ENCODE measurements at regions not wholly inside any gene's neighbourhood (a gene's known extent, or its start where the extent isn't known, plus 50 kb on each side); places are given as distances from the start of the nearest gene placed in this dataset.

GRCh38 chr5:2626572-2626971, 124.9 kb downstream of the IRX2 start:
- Histone ChIP-seq H3K4me3 (ENCODE audit: control insufficient read depth in 1 of 7, extremely low read depth in 1 of 7, insufficient read depth in 4 of 7, low read depth in 2 of 7, low read length in 6 of 7) (no peak overlapping the region), H3K4me1 (ENCODE audit: control extremely low read depth in 1 of 4, control insufficient read depth in 4 of 4, insufficient read depth in 4 of 4, low read length in 3 of 4) (no peaks in the 10 kb centered on the region), H3K36me3 (ENCODE audit: control insufficient read depth in 4 of 4, insufficient read depth in 4 of 4, low read length in 3 of 4) (no peaks in the 10 kb centered on the region), H3K27me3 (replicated peaks in 2 of 5; ENCODE audit: control insufficient read depth in 4 of 5, insufficient read depth in 5 of 5, low read length in 4 of 5) (no peaks in the 10 kb centered on the region), H3K9me3 (ENCODE audit: control extremely low read depth in 1 of 5, control insufficient read depth in 4 of 5, insufficient read depth in 2 of 5, low read depth in 1 of 5, low read length in 4 of 5) (no peaks in the 10 kb centered on the region), H3K27ac (ENCODE audit: insufficient read depth in 1 of 2, low read depth in 1 of 2, low read length in 2 of 2, poor library complexity in 1 of 2, severe bottlenecking in 2 of 2) (no peak overlapping the region)
- POLR2A ChIA-PET: no interaction called here
- DNase-seq: no peak
- CTCF ChIA-PET: no interaction called here
- WGBS (ENCODE audit: insufficient coverage): no CpG with 5 or more reads among the region's 2 CpGs

- ChIA-PET CTCF (interaction anchor here (1.2 kb wide), 1 partner anchor 11 kb away, joined by 3 read pairs; no protein-coding TSS in a partner anchor), POLR2A (no interaction called here)
- H3K36me3 ChIP-seq (ENCODE audit: control insufficient read depth in 4 of 4, insufficient read depth in 4 of 4, low read length in 3 of 4): no peaks in the 10 kb centered on the region
- H3K27me3 ChIP-seq (replicated peaks in 2 of 5; ENCODE audit: control insufficient read depth in 4 of 5, insufficient read depth in 5 of 5, low read length in 4 of 5): no peaks in the 10 kb centered on the region
- no peak overlapping the region for H3K27ac ChIP-seq (ENCODE audit: insufficient read depth in 1 of 2, low read depth in 1 of 2, low read length in 2 of 2, poor library complexity in 1 of 2, severe bottlenecking in 2 of 2)
- WGBS (ENCODE audit: insufficient coverage): 93% methylated on average over 4 of the region's 5 CpGs
- DNase-seq: no peak
- no peaks in the 10 kb centered on the region for H3K4me1 ChIP-seq (ENCODE audit: control extremely low read depth in 1 of 4, control insufficient read depth in 4 of 4, insufficient read depth in 4 of 4, low read length in 3 of 4)
- no peak overlapping the region for H3K4me3 ChIP-seq (ENCODE audit: control insufficient read depth in 1 of 7, extremely low read depth in 1 of 7, insufficient read depth in 4 of 7, low read depth in 2 of 7, low read length in 6 of 7)
- no peaks in the 10 kb centered on the region for H3K9me3 ChIP-seq (ENCODE audit: control extremely low read depth in 1 of 5, control insufficient read depth in 4 of 5, insufficient read depth in 2 of 5, low read depth in 1 of 5, low read length in 4 of 5)
Measured at GRCh38 chr5:2622866-2623265, 128.6 kb downstream of the IRX2 start.

GRCh38 chr5:2621631-2622030, 129.8 kb downstream of the IRX2 start:
- no peak overlapping the region for H3K27ac ChIP-seq (ENCODE audit: insufficient read depth in 1 of 2, low read depth in 1 of 2, low read length in 2 of 2, poor library complexity in 1 of 2, severe bottlenecking in 2 of 2)
- no peaks in the 10 kb centered on the region for H3K9me3 ChIP-seq (ENCODE audit: control extremely low read depth in 1 of 5, control insufficient read depth in 4 of 5, insufficient read depth in 2 of 5, low read depth in 1 of 5, low read length in 4 of 5)
- H3K4me1 ChIP-seq (ENCODE audit: control extremely low read depth in 1 of 4, control insufficient read depth in 4 of 4, insufficient read depth in 4 of 4, low read length in 3 of 4): no peaks in the 10 kb centered on the region
- no peaks in the 10 kb centered on the region for H3K27me3 ChIP-seq (replicated peaks in 2 of 5; ENCODE audit: control insufficient read depth in 4 of 5, insufficient read depth in 5 of 5, low read length in 4 of 5)
- H3K4me3 ChIP-seq (ENCODE audit: control insufficient read depth in 1 of 7, extremely low read depth in 1 of 7, insufficient read depth in 4 of 7, low read depth in 2 of 7, low read length in 6 of 7): no peak overlapping the region
- POLR2A ChIA-PET: no interaction called here
- no peaks in the 10 kb centered on the region for H3K36me3 ChIP-seq (ENCODE audit: control insufficient read depth in 4 of 4, insufficient read depth in 4 of 4, low read length in 3 of 4)
- 94% methylated on average over 8 of the region's 8 CpGs for WGBS (ENCODE audit: insufficient coverage)
- DNase-seq: no peak
- CTCF ChIA-PET: no interaction called here

- no peak overlapping the region for H3K27ac ChIP-seq (ENCODE audit: insufficient read depth in 1 of 2, low read depth in 1 of 2, low read length in 2 of 2, poor library complexity in 1 of 2, severe bottlenecking in 2 of 2)
- ChIA-PET POLR2A (no interaction called here), CTCF (no interaction called here)
- 78% methylated on average over 6 of the region's 6 CpGs for WGBS (ENCODE audit: insufficient coverage)
- no peak overlapping the region for H3K4me3 ChIP-seq (ENCODE audit: control insufficient read depth in 1 of 7, extremely low read depth in 1 of 7, insufficient read depth in 4 of 7, low read depth in 2 of 7, low read length in 6 of 7)
- H3K9me3 ChIP-seq (ENCODE audit: control extremely low read depth in 1 of 5, control insufficient read depth in 4 of 5, insufficient read depth in 2 of 5, low read depth in 1 of 5, low read length in 4 of 5): peaks cover 0 to 2% (median 0%) of the 10 kb centered on the region in 5 experiments
- no peak for DNase-seq
- no peaks in the 10 kb centered on the region for H3K4me1 ChIP-seq (ENCODE audit: control extremely low read depth in 1 of 4, control insufficient read depth in 4 of 4, insufficient read depth in 4 of 4, low read length in 3 of 4)
- no peaks in the 10 kb centered on the region for H3K27me3 ChIP-seq (replicated peaks in 2 of 5; ENCODE audit: control insufficient read depth in 4 of 5, insufficient read depth in 5 of 5, low read length in 4 of 5)
- H3K36me3 ChIP-seq (ENCODE audit: control insufficient read depth in 4 of 4, insufficient read depth in 4 of 4, low read length in 3 of 4): no peaks in the 10 kb centered on the region
Measured at GRCh38 chr5:2619216-2619615, 132.3 kb downstream of the IRX2 start.

- no peaks in the 10 kb centered on the region for H3K4me1 ChIP-seq (ENCODE audit: control extremely low read depth in 1 of 4, control insufficient read depth in 4 of 4, insufficient read depth in 4 of 4, low read length in 3 of 4)
- 79% methylated on average over 5 of the region's 5 CpGs for WGBS (ENCODE audit: insufficient coverage)
- H3K27me3 ChIP-seq (replicated peaks in 2 of 5; ENCODE audit: control insufficient read depth in 4 of 5, insufficient read depth in 5 of 5, low read length in 4 of 5): no peaks in the 10 kb centered on the region
- no peak overlapping the region for H3K27ac ChIP-seq (ENCODE audit: insufficient read depth in 1 of 2, low read depth in 1 of 2, low read length in 2 of 2, poor library complexity in 1 of 2, severe bottlenecking in 2 of 2)
- ChIA-PET CTCF (no interaction called here), POLR2A (no interaction called here)
- no peak for DNase-seq
- H3K4me3 ChIP-seq (ENCODE audit: control insufficient read depth in 1 of 7, extremely low read depth in 1 of 7, insufficient read depth in 4 of 7, low read depth in 2 of 7, low read length in 6 of 7): no peak overlapping the region
- no peaks in the 10 kb centered on the region for H3K36me3 ChIP-seq (ENCODE audit: control insufficient read depth in 4 of 4, insufficient read depth in 4 of 4, low read length in 3 of 4)
- peaks cover 0 to 2% (median 0%) of the 10 kb centered on the region in 5 experiments for H3K9me3 ChIP-seq (ENCODE audit: control extremely low read depth in 1 of 5, control insufficient read depth in 4 of 5, insufficient read depth in 2 of 5, low read depth in 1 of 5, low read length in 4 of 5)
Measured at GRCh38 chr5:2617461-2617860, 134.0 kb downstream of the IRX2 start.

- Histone ChIP-seq H3K27me3 (replicated peaks in 2 of 5; ENCODE audit: control insufficient read depth in 4 of 5, insufficient read depth in 5 of 5, low read length in 4 of 5) (no peaks in the 10 kb centered on the region), H3K4me3 (ENCODE audit: control insufficient read depth in 1 of 7, extremely low read depth in 1 of 7, insufficient read depth in 4 of 7, low read depth in 2 of 7, low read length in 6 of 7) (no peak overlapping the region), H3K4me1 (ENCODE audit: control extremely low read depth in 1 of 4, control insufficient read depth in 4 of 4, insufficient read depth in 4 of 4, low read length in 3 of 4) (no peaks in the 10 kb centered on the region), H3K9me3 (ENCODE audit: control extremely low read depth in 1 of 5, control insufficient read depth in 4 of 5, insufficient read depth in 2 of 5, low read depth in 1 of 5, low read length in 4 of 5) (peaks cover 0 to 2% (median 0%) of the 10 kb centered on the region in 5 experiments), H3K36me3 (ENCODE audit: control insufficient read depth in 4 of 4, insufficient read depth in 4 of 4, low read length in 3 of 4) (no peaks in the 10 kb centered on the region), H3K27ac (ENCODE audit: insufficient read depth in 1 of 2, low read depth in 1 of 2, low read length in 2 of 2, poor library complexity in 1 of 2, severe bottlenecking in 2 of 2) (no peak overlapping the region)
- 73% methylated on average over 2 of the region's 4 CpGs for WGBS (ENCODE audit: insufficient coverage)
- DNase-seq: no peak
- ChIA-PET CTCF (no interaction called here), POLR2A (no interaction called here)
Measured at GRCh38 chr5:2615917-2616316, 135.6 kb downstream of the IRX2 start.

GRCh38 chr5:2614571-2614970, 136.9 kb downstream of the IRX2 start:
- POLR2A ChIA-PET: no interaction called here
- H3K4me3 ChIP-seq (ENCODE audit: control insufficient read depth in 1 of 7, extremely low read depth in 1 of 7, insufficient read depth in 4 of 7, low read depth in 2 of 7, low read length in 6 of 7): no peak overlapping the region

More at GRCh38 chr5:2614571-2614970, 136.9 kb downstream of the IRX2 start:
- Histone ChIP-seq H3K36me3 (ENCODE audit: control insufficient read depth in 4 of 4, insufficient read depth in 4 of 4, low read length in 3 of 4) (no peaks in the 10 kb centered on the region), H3K27me3 (replicated peaks in 2 of 5; ENCODE audit: control insufficient read depth in 4 of 5, insufficient read depth in 5 of 5, low read length in 4 of 5) (no peaks in the 10 kb centered on the region), H3K27ac (ENCODE audit: insufficient read depth in 1 of 2, low read depth in 1 of 2, low read length in 2 of 2, poor library complexity in 1 of 2, severe bottlenecking in 2 of 2) (no peak overlapping the region), H3K9me3 (ENCODE audit: control extremely low read depth in 1 of 5, control insufficient read depth in 4 of 5, insufficient read depth in 2 of 5, low read depth in 1 of 5, low read length in 4 of 5) (peaks cover 0 to 2% (median 0%) of the 10 kb centered on the region in 5 experiments), H3K4me1 (ENCODE audit: control extremely low read depth in 1 of 4, control insufficient read depth in 4 of 4, insufficient read depth in 4 of 4, low read length in 3 of 4) (no peaks in the 10 kb centered on the region)
- CTCF ChIA-PET: no interaction called here
- DNase-seq: no peak
- WGBS (ENCODE audit: insufficient coverage): 85% methylated on average over 11 of the region's 11 CpGs
